Fibroblast of gingiva (primary cell): ENCODE measurements at regions not wholly inside any gene's neighbourhood (a gene's known extent, or its start where the extent isn't known, plus 50 kb on each side); places are given as distances from the start of the nearest gene placed in this dataset.

Source experiments
- DNase-seq: peaks from one replicate; pipeline ENCODE4 v3.0.0-alpha.2; 2011; ENCODE audit warnings: low read depth

- no peak for DNase-seq
These were observed 167.1 kb upstream of the PAPPA start for GRCh38 chr9:115986508-115986907.

GRCh38 chr9:115988701-115989100 is 164.9 kb upstream of the PAPPA start:
- DNase-seq = no peak

DNA sequence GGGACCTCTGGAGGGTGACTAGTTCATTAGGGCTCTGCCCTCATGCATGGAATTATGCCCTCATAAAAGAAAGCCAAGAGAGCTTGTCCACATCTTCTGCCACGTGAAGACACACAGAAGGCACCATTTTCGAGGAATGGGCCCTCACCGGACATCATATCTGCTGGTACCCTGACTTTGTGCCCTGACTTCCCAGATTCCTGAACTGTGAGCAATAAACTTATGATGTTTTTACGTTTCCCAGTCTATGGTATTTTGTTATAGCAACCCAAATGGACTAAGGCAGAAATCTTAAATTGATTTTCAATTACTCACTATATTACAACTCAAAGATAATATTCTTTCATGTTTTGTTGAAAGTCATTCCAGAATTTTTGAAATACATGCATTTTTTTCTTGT is 163.8 kb upstream of the PAPPA start:
- DNase-seq = no peak

DNA sequence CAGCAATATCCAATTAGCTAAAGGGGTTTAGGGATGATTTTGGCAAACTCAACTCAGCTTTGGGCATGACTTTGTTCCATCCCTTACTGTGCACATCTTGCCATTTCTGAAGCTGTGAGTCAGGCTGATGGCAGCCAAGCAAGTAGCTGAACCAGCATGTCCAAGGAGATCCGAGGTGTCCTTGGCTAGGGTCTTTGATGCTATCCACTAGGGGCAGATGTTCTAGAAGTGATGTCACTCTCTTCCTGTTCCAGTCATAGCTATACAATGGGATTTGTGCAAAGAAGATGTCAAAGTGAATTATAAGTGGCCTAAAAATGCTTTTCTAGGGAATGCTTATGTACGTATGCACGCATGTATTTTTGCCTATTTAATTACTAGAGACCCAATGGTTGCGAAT is 160.8 kb upstream of the PAPPA start:
- DNase-seq = peak; percentile 25

- peak; percentile 44 for DNase-seq
These were observed 155.7 kb upstream of the PAPPA start for GRCh38 chr9:115997923-115998322.

DNA sequence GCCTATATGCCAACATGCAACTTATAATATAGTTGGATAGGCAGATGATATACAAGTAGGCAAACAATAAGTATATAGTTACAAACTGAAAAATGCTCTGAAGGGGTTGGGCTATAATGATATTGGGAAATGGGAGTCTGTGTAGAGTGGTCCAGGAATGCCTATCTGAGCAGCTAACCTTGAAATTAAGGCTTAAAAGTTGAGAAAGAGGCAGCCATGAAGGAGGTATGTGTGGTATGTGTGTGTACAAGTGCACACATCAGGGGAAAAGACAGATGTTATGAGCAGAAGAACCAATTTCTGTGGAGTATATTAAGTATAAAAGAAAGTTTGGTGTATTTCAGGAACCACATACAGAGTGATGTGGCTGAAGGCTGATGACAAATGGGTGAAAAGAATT is 154.9 kb upstream of the PAPPA start:
- peak; percentile 21 for DNase-seq

GRCh38 chr9:115999498-115999897 is 154.1 kb upstream of the PAPPA start:
- DNase-seq = no peak

GRCh38 chr9:116000748-116001329 is 152.8 kb upstream of the PAPPA start:
- no peak for DNase-seq

DNA sequence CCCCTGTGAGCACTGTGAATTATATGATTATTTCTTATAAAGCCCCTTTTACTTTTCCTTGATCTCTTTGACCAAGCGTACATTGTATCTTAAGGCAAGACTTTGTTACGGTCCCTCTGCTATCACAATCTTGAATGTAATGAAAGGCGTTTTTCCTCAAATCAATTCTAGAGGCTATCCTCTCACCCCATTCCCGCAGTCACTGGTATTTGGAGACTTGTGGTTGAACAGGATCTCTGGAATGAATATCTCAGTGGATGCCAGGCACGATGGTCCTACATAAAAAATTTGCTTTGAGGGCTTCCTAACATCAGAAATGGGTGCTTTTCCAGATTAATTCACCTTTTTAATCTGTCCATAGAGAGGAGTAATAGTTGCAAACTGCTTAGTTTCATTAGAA is 151.4 kb upstream of the PAPPA start:
- no peak for DNase-seq

GRCh38 chr9:116002624-116003023 is 151.0 kb upstream of the PAPPA start:
- peak; percentile 57 for DNase-seq

DNA sequence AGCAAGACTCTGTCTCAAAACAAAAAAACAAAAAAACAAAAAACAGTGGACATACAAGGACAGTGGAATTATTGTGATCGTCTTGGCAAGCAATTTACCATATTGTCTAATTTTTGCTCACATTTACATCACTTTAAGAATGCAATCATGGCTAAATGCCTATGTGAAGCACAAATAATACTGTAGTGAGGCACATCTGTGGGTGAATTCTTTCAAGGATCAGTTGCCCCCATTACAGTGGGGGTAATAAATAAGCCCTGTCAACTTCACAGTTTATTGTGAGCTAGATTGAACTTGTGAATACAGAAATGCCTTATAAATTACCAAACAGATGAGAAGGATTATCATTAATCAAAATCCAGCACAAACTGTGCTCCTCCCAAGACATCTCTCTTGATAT is 150.2 kb upstream of the PAPPA start:
- peak; percentile 32 for DNase-seq

DNA sequence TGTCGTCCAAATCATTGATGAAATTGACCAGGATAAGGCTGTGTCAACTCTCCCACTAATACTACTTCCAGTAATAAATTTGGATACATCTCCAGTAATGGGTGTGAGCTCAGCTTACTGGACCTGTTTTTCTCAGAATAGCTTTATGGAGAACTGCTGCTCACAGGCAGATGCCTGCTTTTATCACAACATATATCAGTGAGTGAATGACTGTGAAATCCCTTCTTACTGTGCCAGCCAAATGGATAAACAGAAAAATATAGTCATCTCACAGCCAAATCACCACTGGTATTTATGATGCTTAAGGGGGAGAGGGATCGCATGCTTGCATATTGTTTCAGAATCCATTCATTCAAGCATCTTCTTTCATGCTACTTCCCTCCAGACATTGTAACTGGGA is 148.4 kb upstream of the PAPPA start:
- DNase-seq = no peak

GRCh38 chr9:116007824-116008223 is 145.8 kb upstream of the PAPPA start:
- no peak for DNase-seq

DNA sequence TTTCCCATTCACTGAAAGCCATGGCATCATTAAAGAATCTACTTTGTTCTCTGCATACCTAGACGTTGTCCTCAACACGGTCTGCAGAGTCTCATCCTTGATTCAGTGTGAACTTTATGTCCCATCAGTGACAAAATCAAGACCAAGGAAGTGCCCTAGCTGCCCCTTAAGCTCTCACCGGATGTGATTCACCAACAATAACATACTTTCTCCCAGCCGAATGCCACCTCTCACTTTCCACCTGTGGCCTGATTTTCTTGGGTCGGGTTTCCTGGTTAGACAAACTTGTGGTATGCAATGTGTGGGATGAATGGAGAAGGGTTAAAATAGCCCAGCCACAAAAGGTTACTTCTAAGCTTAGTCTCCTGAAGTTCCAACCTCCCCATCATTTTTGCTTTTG is 145.3 kb upstream of the PAPPA start:
- no peak for DNase-seq

GRCh38 chr9:116009420-116009819 is 144.2 kb upstream of the PAPPA start:
- DNase-seq = no peak

DNA sequence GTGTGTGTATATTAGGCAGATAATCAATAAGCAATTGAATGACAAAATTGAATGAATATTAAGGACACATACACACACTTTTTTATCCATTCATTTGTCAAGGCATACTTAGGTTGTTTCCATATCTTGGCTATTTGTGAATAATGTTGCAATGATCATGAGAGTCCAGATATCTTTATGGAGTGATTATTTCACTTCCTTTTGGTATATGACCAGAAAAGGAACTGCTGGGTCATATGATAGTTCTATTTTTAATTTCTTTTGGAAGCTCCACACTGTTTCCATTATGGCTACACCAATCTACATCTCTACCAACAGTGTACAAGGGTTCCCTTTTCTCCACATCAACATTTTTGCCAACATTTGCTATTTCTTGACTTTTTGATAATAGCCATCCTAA is 137.7 kb upstream of the PAPPA start:
- DNase-seq = no peak

DNA sequence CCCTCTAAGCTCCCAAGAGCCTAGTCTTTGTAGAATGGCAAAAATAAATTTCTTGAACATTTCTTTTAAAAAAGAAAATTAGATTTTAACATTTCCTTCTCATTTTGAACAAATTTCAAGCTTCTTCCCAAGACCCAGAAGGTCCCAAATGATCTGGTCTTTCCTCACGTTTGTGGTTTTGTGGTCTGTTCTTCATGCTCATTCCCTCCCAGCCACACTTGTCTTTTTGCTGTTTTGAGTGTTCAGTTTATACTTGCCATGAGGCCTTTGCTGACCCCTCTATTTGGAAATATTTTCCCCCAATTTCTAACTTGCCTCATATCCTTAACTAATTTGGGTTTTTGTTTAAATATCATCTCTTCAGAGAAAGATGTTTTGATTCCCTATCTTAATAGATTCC is 133.4 kb upstream of the PAPPA start:
- DNase-seq = peak; percentile 12

GRCh38 chr9:116020801-116021200 is 132.8 kb upstream of the PAPPA start:
- DNase-seq = no peak

- no peak for DNase-seq
These were observed 126.5 kb upstream of the PAPPA start for GRCh38 chr9:116027096-116027495.

DNA sequence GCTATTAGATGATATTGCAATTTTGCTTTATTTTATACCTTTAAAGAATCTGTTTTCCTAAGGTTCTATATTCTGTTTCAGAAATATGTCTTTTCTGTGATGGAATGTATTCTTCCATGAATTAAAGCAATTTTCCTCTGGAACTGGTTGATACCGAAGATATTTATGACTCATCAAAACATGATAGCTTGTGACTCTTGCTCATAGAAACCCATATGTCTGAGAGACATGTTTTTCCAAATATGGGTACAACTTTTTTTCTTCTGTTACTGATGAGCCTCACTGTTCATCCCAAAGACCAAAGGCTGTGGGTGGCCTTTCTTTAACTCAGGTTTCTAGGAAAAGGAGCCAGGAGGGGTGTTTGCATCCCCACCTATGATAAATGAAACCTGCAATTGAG is 126.1 kb upstream of the PAPPA start:
- peak; percentile 79 for DNase-seq

- DNase-seq = peak; percentile 6
These were observed 125.6 kb upstream of the PAPPA start for GRCh38 chr9:116027951-116028350.

GRCh38 chr9:116030517-116030916 is 123.1 kb upstream of the PAPPA start:
- no peak for DNase-seq

DNA sequence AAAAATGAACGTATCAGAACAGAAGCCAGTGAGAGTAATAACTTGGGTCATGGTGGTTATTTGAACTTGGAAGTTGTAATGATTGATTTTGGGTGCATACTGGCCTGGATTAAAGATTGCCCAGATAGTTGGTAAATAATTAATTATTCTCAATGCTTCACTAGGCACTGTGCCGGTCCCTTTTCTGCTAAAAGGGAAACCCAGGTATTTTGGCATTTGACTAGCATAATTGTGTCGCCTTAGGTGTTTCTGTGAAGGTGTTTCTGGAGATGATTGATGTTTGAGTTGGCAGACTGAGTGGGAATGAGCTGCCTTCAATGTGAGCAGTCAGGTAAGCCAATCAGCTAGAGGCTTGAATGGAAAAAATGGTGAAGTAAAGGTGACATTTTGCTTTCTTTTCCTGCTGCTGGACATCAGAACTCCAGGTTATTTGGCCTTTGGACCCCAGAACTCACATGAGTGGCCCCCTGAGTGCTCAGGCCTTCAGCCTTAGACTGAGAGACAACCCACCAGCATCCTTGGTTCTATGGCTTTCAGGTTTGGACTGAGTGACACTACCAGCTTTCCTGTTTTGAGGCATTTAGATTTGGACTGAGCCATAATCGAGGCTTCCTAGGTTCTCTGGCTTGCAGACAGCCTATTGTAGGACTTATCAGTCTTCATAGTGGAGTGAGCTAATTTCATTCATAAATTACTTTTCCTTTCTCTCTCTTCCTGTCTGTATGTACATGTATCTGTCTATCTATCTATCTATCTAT is 120.7 kb upstream of the PAPPA start:
- no peak for DNase-seq

GRCh38 chr9:116039312-116039711 is 114.3 kb upstream of the PAPPA start:
- DNase-seq = no peak
